ENCODE measurements at regions not wholly inside any gene's neighbourhood (a gene's known extent, or its start where the extent isn't known, plus 50 kb on each side); places are given as distances from the start of the nearest gene placed in this dataset.

- TF ChIP-seq CTCF (IDR thresholded peaks at IDR 0.05) (no peak), POLR2A (IDR thresholded peaks at IDR 0.05) (no peak)
Measured at GRCh38 chr13:47126432-47126831, 229.6 kb upstream of the HTR2A start.

Data from heart left ventricle (tissue), 13 donors.